22Rv1 (cell line): ENCODE measurements at regions not wholly inside any gene's neighbourhood (a gene's known extent, or its start where the extent isn't known, plus 50 kb on each side); places are given as distances from the start of the nearest gene placed in this dataset.

ENCODE experiments used
- H3K27ac ChIP-seq: fragments of 450-650 bp; 2 replicates; pipeline ENCODE4 v1.5.1; 2017
- CTCF ChIP-seq: fragments of 450-650 bp; IDR thresholded peaks from 2 replicates; pipeline ENCODE4 v1.5.1; 2017; ENCODE audit warnings: mild to moderate bottlenecking
- ZFX ChIP-seq: fragments of 450-650 bp; IDR thresholded peaks from 2 replicates; pipeline ENCODE4 v1.6.1; 2017; ENCODE audit warnings: antibody characterized with exemption, borderline replicate concordance

GRCh38 chr3:13237776-13238490, 164.7 kb upstream of the IQSEC1 start:
- TF ChIP-seq ZFX (no peak), CTCF (no peak)
- H3K27ac ChIP-seq = no peak overlapping the region

- TF ChIP-seq CTCF = no peak
- TF ChIP-seq ZFX = no peak
- no peak overlapping the region for H3K27ac ChIP-seq
Measured at GRCh38 chr3:13236557-13237173, 163.4 kb upstream of the IQSEC1 start.

- no peak overlapping the region for H3K27ac ChIP-seq
- no peak for TF ChIP-seq CTCF
- no peak for TF ChIP-seq ZFX
Measured at GRCh38 chr3:13235897-13236296, 162.7 kb upstream of the IQSEC1 start.

GRCh38 chr3:13235079-13235478, 161.8 kb upstream of the IQSEC1 start:
- no peak overlapping the region for H3K27ac ChIP-seq
- TF ChIP-seq ZFX (no peak), CTCF (no peak)

GRCh38 chr3:13234666-13235065, 161.4 kb upstream of the IQSEC1 start:
- no peak overlapping the region for H3K27ac ChIP-seq
- no peak for TF ChIP-seq ZFX
- TF ChIP-seq CTCF = no peak

GRCh38 chr3:13233487-13234485, 160.6 kb upstream of the IQSEC1 start:
- TF ChIP-seq CTCF (no peak), ZFX (no peak)
- no peak overlapping the region for H3K27ac ChIP-seq
